ENCODE measurements at regions not wholly inside any gene's neighbourhood (a gene's known extent, or its start where the extent isn't known, plus 50 kb on each side); places are given as distances from the start of the nearest gene placed in this dataset.

GRCh38 chr16:62615526-62615925 is 579.3 kb upstream of the CDH8 start:
- intact Hi-C loops (cut with DNase I) = no loop called here
- Histone ChIP-seq H3K4me1 (no peaks in the 10 kb centered on the region), H3K27me3 (no peaks in the 10 kb centered on the region), H3K9me3 (no peaks in the 10 kb centered on the region), H3K36me3 (no peaks in the 10 kb centered on the region), H3K27ac (no peak overlapping the region), H3K4me3 (no peak overlapping the region)
- WGBS, 2 donors = 50 to 64% methylated on average over 2 of the region's 2 CpGs
- DNase-seq = no peak
- TF ChIP-seq POLR2A (IDR thresholded peaks at IDR 0.05) = no peak
- TF ChIP-seq POLR2AphosphoS5 (IDR thresholded peaks at IDR 0.05) = no peak
- TF ChIP-seq CTCF (IDR thresholded peaks at IDR 0.05) = no peak
- no peak for TF ChIP-seq EP300 (IDR thresholded peaks at IDR 0.05)

- Histone ChIP-seq H3K4me1 (no peaks in the 10 kb centered on the region), H3K4me3 (no peak overlapping the region), H3K27ac (no peak overlapping the region), H3K9me3 (no peaks in the 10 kb centered on the region), H3K27me3 (no peaks in the 10 kb centered on the region), H3K36me3 (no peaks in the 10 kb centered on the region)
- intact Hi-C loops (cut with DNase I) = no loop called here
- no peak for DNase-seq
- TF ChIP-seq POLR2AphosphoS5 (IDR thresholded peaks at IDR 0.05) (no peak), CTCF (IDR thresholded peaks at IDR 0.05) (no peak), EP300 (IDR thresholded peaks at IDR 0.05) (no peak)
- 50 to 68% methylated on average over 7 of the region's 7 CpGs for WGBS, 2 donors
Observed at GRCh38 chr16:62610291-62610690, 574.1 kb upstream of the CDH8 start.

- no peak overlapping the region for H3K4me3 ChIP-seq
- no peaks in the 10 kb centered on the region for H3K9me3 ChIP-seq
- WGBS, 2 donors = 57 to 72% methylated on average over 3 of the region's 3 CpGs
- H3K36me3 ChIP-seq = no peaks in the 10 kb centered on the region
- TF ChIP-seq EP300 (IDR thresholded peaks at IDR 0.05) (no peak), POLR2A (IDR thresholded peaks at IDR 0.05) (no peak), CTCF (IDR thresholded peaks at IDR 0.05) (no peak), POLR2AphosphoS5 (IDR thresholded peaks at IDR 0.05) (no peak)
- H3K4me1 ChIP-seq = no peaks in the 10 kb centered on the region
- H3K27ac ChIP-seq = no peak overlapping the region
- DNase-seq = no peak
- intact Hi-C loops (cut with DNase I) = no loop called here
- no peaks in the 10 kb centered on the region for H3K27me3 ChIP-seq
Observed at GRCh38 chr16:62602790-62603189, 566.6 kb upstream of the CDH8 start.

- DNase-seq = no peak
- H3K36me3 ChIP-seq = no peaks in the 10 kb centered on the region
- no peaks in the 10 kb centered on the region for H3K9me3 ChIP-seq
- H3K27ac ChIP-seq = no peak overlapping the region
- TF ChIP-seq EP300 (IDR thresholded peaks at IDR 0.05) = no peak
- TF ChIP-seq POLR2AphosphoS5 (IDR thresholded peaks at IDR 0.05) = no peak
- no peak for TF ChIP-seq POLR2A (IDR thresholded peaks at IDR 0.05)
- TF ChIP-seq CTCF (IDR thresholded peaks at IDR 0.05) = no peak
- intact Hi-C loops (cut with DNase I) = no loop called here
- H3K4me3 ChIP-seq = no peak overlapping the region
- H3K4me1 ChIP-seq = no peaks in the 10 kb centered on the region
- H3K27me3 ChIP-seq = no peaks in the 10 kb centered on the region
Observed at GRCh38 chr16:62597875-62598274, 561.6 kb upstream of the CDH8 start.

- Histone ChIP-seq H3K27me3 (no peaks in the 10 kb centered on the region), H3K36me3 (no peaks in the 10 kb centered on the region), H3K4me1 (no peaks in the 10 kb centered on the region), H3K9me3 (no peaks in the 10 kb centered on the region), H3K4me3 (no peak overlapping the region), H3K27ac (no peak overlapping the region)
- TF ChIP-seq EP300 (IDR thresholded peaks at IDR 0.05) (no peak), POLR2AphosphoS5 (IDR thresholded peaks at IDR 0.05) (no peak), CTCF (IDR thresholded peaks at IDR 0.05) (no peak), POLR2A (IDR thresholded peaks at IDR 0.05) (no peak)
- intact Hi-C loops (cut with DNase I) = no loop called here
- no peak for DNase-seq
- WGBS, 2 donors = 10 to 18% methylated on average over 1 of the region's 1 CpG
Observed at GRCh38 chr16:62596584-62596983, 560.3 kb upstream of the CDH8 start.
